HG02610 (cell line): ENCODE measurements at regions not wholly inside any gene's neighbourhood (a gene's known extent, or its start where the extent isn't known, plus 50 kb on each side); places are given as distances from the start of the nearest gene placed in this dataset.
"Not testable (repeated sequence)": the region's sequence is repeated elsewhere in the genome, so short reads cannot be mapped to it uniquely, and the experiment has no call there.

Experiments
- ATAC-seq: cut with Tn5 transposase; IDR thresholded peaks from one replicate; pipeline ENCODE4 v1.9.1; 2021; ENCODE audit warnings: mild to moderate bottlenecking, moderate library complexity; ENCODE audit not compliant: unreplicated experiment

DNA sequence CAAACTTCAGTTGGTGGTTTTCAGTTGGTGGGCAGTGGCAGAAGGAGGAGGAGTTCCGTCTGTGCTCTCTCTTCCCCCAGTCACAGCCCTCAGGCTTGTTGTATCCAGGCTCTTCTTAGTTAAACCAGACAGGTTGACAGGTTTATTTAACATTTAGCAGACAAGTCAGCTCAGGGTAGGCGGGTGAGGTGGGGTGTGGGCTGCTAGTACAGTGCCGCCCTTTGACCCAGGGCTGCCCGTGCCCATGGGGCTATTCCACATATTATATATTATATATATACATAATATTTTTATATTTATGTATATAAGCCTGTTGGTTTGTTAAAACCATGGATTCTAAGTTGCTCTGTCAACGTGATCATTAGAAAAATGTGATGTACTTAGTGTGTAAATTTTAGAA lies 1740.6 kb upstream of the DEFB115 start:
- not testable (repeated sequence) for ATAC-seq

- not testable (repeated sequence) for ATAC-seq
These were observed 1737.7 kb upstream of the DEFB115 start for GRCh38 chr20:29519610-29520241.

DNA sequence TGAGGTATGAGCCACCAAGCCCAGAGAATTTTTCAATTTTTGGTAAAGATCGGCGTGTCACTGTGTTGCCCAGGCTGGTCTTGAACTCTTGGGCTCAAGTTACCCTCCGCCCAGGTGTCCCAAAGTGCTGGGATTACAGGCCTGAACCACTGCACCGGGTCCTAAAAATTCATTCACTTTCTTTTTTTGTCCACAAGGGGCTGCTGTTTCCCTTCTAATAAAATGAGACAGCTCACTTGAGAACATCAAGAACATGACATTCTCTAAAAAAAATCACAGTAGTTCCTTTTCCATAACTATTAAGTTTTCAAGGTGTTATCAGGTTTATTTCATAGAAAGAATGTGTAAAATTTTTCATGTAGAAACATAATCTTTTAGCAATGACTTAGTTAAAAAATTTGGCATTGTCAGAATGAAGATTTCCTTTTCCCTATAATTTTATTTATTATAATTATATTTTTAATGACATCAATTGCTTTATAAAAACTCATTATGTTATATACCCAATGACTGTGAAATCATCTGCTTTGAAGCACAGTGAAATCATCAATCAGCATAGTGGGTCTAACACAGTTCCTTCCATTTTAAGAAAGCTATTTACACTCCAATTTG lies 1723.8 kb upstream of the DEFB115 start:
- not testable (repeated sequence) for ATAC-seq

GRCh38 chr20:29566901-29567635 lies 1690.4 kb upstream of the DEFB115 start:
- not testable (repeated sequence) for ATAC-seq

- ATAC-seq = not testable (repeated sequence)
These were observed 1689.8 kb upstream of the DEFB115 start for GRCh38 chr20:29567671-29568070.

DNA sequence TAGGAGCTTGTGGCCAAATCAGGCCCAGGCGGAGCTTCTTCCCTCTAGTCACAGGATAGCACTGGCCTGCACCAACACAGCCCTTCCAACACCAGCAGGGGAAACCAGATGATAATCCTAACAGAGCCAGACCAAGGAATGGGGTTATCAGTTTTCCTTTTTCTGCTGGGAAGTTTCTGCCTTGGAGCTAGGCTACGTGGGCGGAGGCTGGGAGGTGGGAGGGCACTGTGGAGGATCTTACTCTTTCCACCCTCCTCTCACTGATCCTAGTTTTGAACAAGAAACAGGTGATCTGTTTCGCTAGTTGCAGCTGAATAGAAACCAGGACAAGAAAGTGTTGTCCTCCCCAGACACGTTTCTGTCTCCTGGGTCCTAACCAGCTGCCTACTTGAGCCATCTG lies 1687.3 kb upstream of the DEFB115 start:
- not testable (repeated sequence) for ATAC-seq

GRCh38 chr20:29589530-29589929 lies 1667.9 kb upstream of the DEFB115 start:
- not testable (repeated sequence) for ATAC-seq

DNA sequence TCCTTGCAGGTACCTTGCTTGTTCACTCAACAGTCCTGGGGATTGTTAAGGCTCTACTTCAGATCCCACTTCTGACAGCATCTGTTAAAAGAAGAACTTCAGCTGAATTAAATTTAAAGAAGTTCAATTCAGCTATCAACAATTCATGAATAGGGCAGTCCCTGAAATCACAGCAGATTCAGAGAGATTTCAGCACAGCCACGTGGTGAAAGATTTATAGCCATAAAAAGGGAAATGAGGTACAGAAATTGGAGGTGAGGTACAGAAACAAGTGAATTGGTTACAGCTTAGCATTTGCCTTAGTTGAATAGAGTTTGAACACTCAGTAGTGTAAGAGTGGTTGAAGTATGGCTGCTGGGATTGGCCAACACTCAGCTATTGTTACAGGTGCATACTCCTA lies 1653.3 kb upstream of the DEFB115 start:
- ATAC-seq = not testable (repeated sequence)

GRCh38 chr20:29606171-29606570 lies 1651.3 kb upstream of the DEFB115 start:
- not testable (repeated sequence) for ATAC-seq

GRCh38 chr20:29629395-29629794 lies 1628.1 kb upstream of the DEFB115 start:
- ATAC-seq = not testable (repeated sequence)
